Tibial nerve (tissue), 4 donors: ENCODE measurements at regions not wholly inside any gene's neighbourhood (a gene's known extent, or its start where the extent isn't known, plus 50 kb on each side); places are given as distances from the start of the nearest gene placed in this dataset.
A peak's percentile ranks its signal among the peaks of the same experiment; 100 is the strongest.

Experiments used
- DNase-seq, 2 donors: peaks; one replicate each; pipeline ENCODE4 v3.0.0-alpha.2; 2019; ENCODE audit warnings: low spot score in 2 of 2
- H3K27ac ChIP-seq, 4 donors: fragments of 200-600 bp; sonication (generic) in 3 of 4; one replicate each; pipeline ENCODE4 v1.5.1; 2017 to 2019; ENCODE audit warnings: mild to moderate bottlenecking in 1 of 4
- H3K27me3 ChIP-seq, 2 donors: fragments of 200-600 bp; sonication (generic) in 1 of 2; one replicate each; pipeline versions ENCODE4 v1.5.1 to v1.6.0; 2017 to 2019
- H3K36me3 ChIP-seq, 3 donors: fragments of 200-600 bp; sonication (generic); one replicate each; pipeline ENCODE4 v1.5.1; 2018 to 2019
- H3K4me1 ChIP-seq, 4 donors: fragments of 200-600 bp; sonication (generic) in 3 of 4; one replicate each; pipeline ENCODE4 v1.5.1; 2017 to 2019
- H3K4me3 ChIP-seq, 4 donors: fragments of 200-600 bp; sonication (generic) in 3 of 4; one replicate each; pipeline ENCODE4 v1.5.1; 2017 to 2019; ENCODE audit warnings: mild to moderate bottlenecking in 1 of 4, moderate library complexity in 1 of 4
- H3K9me3 ChIP-seq, 4 donors: fragments of 200-600 bp; sonication (generic) in 3 of 4; one replicate each; pipeline ENCODE4 v1.5.1; 2017 to 2019
- EP300 ChIP-seq, 2 donors: sonication (generic); formaldehyde crosslinking; IDR thresholded peaks; one replicate each; pipeline ENCODE4 v1.6.1; 2017; ENCODE audit warnings: antibody characterized with exemption in 2 of 2, mild to moderate bottlenecking in 1 of 2
- POLR2A ChIP-seq, 2 donors: fragments of 450-650 bp; IDR thresholded peaks; one replicate each; pipeline ENCODE4 v1.6.1; 2017; ENCODE audit warnings: antibody characterized with exemption in 2 of 2, mild to moderate bottlenecking in 2 of 2, moderate library complexity in 2 of 2
- WGBS, 2 donors: methylation state at CpG; one replicate each; pipeline ENCODE4 v1.1.5; 2018; 5-methylcytosine and 5-hydroxymethylcytosine counted together
- TF ChIP-seq, protein P1 (sequence below), 5 experiments: fragments of 200-600 bp in 3 of 5; fragments of 450-650 bp in 2 of 5; sonication (generic) in 3 of 5; IDR thresholded peaks; one replicate each; pipeline ENCODE4 v1.5.1; 2016 to 2019; ENCODE audit warnings: antibody characterized with exemption in 5 of 5, mild to moderate bottlenecking in 3 of 5, moderate library complexity in 2 of 5

DNA sequence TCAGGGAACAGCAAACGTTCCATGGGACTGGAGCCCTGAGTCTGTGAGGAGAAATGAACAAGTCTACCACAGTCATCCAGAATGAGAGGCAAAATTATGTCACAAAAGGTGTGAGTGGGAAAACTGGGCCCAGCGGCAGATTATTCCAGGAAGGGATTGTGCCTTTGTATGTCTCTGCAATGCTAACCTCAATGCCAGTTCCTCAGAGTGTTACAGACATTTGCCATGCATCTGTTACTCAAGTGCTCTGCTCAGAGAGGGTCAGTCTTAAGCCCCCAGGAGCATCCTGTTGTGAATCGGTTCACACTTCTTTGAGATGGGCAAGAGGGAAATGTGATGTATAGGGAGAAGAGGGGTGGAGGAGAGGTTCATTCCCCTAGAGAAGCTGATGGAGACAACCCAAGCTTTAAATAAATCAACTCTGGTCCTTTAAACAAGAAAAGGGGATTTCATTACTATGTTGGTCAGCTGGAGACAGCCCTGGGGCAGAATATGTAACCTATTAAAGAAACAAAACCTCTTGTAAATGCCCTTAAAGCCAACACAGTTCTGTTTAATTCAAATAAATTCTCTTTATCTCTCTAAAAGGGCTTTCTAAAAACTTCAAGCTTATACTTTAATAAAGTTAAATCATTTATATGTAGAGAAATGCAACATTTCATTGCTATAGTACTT lies 85.9 kb upstream of the GRB10 start:
- H3K27me3 ChIP-seq, result no peaks in the 10 kb centered on the region
- H3K27ac ChIP-seq, result peak overlapping the region in 1 of 4 donors; percentile 66
- H3K36me3 ChIP-seq, result no peaks in the 10 kb centered on the region
- peaks cover 0 to 16% (median 7%) of the 10 kb centered on the region in 4 donors for H3K4me1 ChIP-seq
- TF ChIP-seq, protein P1, sequence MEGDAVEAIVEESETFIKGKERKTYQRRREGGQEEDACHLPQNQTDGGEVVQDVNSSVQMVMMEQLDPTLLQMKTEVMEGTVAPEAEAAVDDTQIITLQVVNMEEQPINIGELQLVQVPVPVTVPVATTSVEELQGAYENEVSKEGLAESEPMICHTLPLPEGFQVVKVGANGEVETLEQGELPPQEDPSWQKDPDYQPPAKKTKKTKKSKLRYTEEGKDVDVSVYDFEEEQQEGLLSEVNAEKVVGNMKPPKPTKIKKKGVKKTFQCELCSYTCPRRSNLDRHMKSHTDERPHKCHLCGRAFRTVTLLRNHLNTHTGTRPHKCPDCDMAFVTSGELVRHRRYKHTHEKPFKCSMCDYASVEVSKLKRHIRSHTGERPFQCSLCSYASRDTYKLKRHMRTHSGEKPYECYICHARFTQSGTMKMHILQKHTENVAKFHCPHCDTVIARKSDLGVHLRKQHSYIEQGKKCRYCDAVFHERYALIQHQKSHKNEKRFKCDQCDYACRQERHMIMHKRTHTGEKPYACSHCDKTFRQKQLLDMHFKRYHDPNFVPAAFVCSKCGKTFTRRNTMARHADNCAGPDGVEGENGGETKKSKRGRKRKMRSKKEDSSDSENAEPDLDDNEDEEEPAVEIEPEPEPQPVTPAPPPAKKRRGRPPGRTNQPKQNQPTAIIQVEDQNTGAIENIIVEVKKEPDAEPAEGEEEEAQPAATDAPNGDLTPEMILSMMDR (IDR thresholded peaks at IDR 0.05), result no peak
- TF ChIP-seq EP300 (IDR thresholded peaks at IDR 0.05) (no peak), POLR2A (IDR thresholded peaks at IDR 0.05) (no peak)
- 83 to 91% methylated on average over 3 of the region's 3 CpGs for WGBS, 2 donors
- H3K4me3 ChIP-seq, result no peak overlapping the region
- DNase-seq, result no peak
- H3K9me3 ChIP-seq, result no peaks in the 10 kb centered on the region

DNA sequence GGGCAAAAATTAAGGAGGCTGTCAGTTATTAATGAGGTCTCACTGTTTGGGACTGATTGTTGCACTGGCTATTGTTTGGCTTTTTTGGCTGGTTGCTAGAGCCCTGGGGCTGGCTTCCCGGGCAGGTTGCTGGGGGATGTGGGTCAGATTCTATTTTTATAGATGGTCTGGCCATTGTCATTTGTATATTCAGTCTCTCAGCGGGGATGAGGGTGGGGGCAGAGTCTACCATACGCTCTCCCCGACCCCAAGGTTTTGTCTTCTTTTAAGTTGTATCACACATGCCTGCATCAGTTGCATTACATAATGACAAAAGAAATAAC lies 84.3 kb upstream of the GRB10 start:
- Histone ChIP-seq H3K9me3 (no peaks in the 10 kb centered on the region), H3K4me1 (peaks cover 0 to 16% (median 7%) of the 10 kb centered on the region in 4 donors), H3K27ac (no peak overlapping the region), H3K36me3 (no peaks in the 10 kb centered on the region), H3K27me3 (no peaks in the 10 kb centered on the region), H3K4me3 (no peak overlapping the region)
- DNase-seq, result no peak
- TF ChIP-seq, protein P1 (IDR thresholded peaks at IDR 0.05), result no peak
- no peak for TF ChIP-seq EP300 (IDR thresholded peaks at IDR 0.05)
- WGBS, 2 donors, result 83% methylated on average over 4 of the region's 4 CpGs

DNA sequence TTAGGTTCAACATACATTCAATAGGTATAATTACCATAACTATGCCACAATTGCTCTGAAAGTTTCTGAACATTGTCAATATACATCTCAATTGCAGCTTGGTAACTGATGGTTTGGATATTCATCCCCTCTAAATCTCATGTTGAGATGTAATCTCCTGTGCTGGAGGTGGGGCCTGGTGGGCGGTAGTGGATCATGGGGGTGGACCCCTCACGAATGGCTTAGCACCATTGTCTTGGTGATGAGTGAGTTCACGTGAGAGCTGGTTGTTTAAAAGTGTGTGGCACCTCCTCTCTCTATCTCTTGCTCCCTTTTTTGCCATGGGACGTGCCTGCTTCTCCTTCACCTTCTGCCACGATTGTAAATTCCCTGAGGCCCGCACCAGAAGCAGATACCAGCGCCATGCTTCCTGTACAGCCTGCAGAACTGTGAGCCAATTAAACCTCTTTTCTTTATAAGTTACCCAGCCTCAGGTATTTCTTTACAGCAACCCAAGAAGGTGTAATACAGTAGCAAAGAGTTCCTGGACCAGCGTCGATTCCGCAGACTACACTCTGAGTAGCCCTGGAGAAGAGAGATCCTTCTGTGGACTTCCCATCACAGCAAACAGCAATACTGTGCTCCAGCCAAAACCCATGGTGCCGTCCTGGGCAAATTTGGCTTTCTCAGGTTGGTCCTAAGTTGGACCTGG lies 83.8 kb upstream of the GRB10 start:
- no peaks in the 10 kb centered on the region for H3K27me3 ChIP-seq
- WGBS, 2 donors, result 88 to 90% methylated on average over 11 of the region's 11 CpGs
- H3K4me1 ChIP-seq, result peaks cover 0 to 16% (median 7%) of the 10 kb centered on the region in 4 donors
- H3K36me3 ChIP-seq, result no peaks in the 10 kb centered on the region
- no peaks in the 10 kb centered on the region for H3K9me3 ChIP-seq
- TF ChIP-seq, protein P1 (IDR thresholded peaks at IDR 0.05), result no peak
- no peak for TF ChIP-seq EP300 (IDR thresholded peaks at IDR 0.05)
- TF ChIP-seq POLR2A (IDR thresholded peaks at IDR 0.05), result no peak
- H3K4me3 ChIP-seq, result no peak overlapping the region
- no peak overlapping the region for H3K27ac ChIP-seq
- no peak for DNase-seq

DNA sequence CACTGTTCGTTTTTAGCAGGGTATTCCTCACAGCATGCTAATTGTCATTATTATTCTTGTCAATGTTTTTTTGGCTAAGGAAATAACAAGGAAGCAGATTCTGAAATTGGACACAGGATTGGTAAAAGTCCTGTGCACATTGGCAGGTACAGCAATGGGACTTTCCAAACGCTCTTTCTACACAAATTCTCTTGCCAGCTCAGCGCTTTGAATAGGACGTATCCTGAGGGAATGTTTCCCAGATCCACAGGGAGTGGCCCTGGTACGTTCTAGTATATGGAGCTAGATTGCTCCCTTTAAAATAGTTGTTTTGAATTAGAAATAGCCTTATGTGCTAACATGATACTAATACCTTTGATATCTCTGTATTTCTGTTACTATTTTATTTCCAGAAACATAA lies 82.8 kb upstream of the GRB10 start:
- H3K9me3 ChIP-seq, result no peaks in the 10 kb centered on the region
- no peaks in the 10 kb centered on the region for H3K36me3 ChIP-seq
- no peak overlapping the region for H3K27ac ChIP-seq
- no peak for DNase-seq
- no peaks in the 10 kb centered on the region for H3K27me3 ChIP-seq
- WGBS, 2 donors, result 59 to 67% methylated on average over 5 of the region's 5 CpGs
- no peak for TF ChIP-seq POLR2A (IDR thresholded peaks at IDR 0.05)
- TF ChIP-seq EP300 (IDR thresholded peaks at IDR 0.05), result no peak
- TF ChIP-seq, protein P1 (IDR thresholded peaks at IDR 0.05), result no peak
- no peak overlapping the region for H3K4me3 ChIP-seq
- peaks cover 0 to 16% (median 7%) of the 10 kb centered on the region in 4 donors for H3K4me1 ChIP-seq

DNA sequence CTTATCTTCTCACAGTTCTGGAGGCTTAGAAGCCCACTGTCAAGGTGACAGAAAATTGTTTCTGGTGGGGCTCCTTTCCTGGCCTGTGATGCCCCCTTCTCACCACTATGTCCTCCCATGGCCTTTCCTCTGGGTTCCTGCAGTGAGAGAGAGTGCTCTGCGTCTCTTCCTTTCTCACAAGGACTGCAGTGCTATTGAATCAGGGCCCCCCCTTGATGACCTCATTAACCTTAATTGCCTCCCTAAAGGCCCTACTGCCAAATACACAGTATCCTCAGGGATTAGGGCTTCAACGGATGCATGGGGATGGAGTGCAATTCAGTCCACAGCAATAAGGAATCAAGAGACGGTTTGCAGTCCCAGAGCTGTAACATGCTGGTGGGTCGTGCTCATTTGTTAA lies 82.0 kb upstream of the GRB10 start:
- 59 to 68% methylated on average over 4 of the region's 4 CpGs for WGBS, 2 donors
- DNase-seq, result no peak
- TF ChIP-seq POLR2A (IDR thresholded peaks at IDR 0.05), result no peak
- TF ChIP-seq, protein P1 (IDR thresholded peaks at IDR 0.05), result no peak
- TF ChIP-seq EP300 (IDR thresholded peaks at IDR 0.05), result no peak
- Histone ChIP-seq H3K4me1 (peaks cover 0 to 12% (median 4%) of the 10 kb centered on the region in 4 donors), H3K4me3 (no peak overlapping the region), H3K27ac (no peak overlapping the region), H3K36me3 (no peaks in the 10 kb centered on the region), H3K9me3 (no peaks in the 10 kb centered on the region), H3K27me3 (no peaks in the 10 kb centered on the region)
